ENCODE measurements at regions not wholly inside any gene's neighbourhood (a gene's known extent, or its start where the extent isn't known, plus 50 kb on each side); places are given as distances from the start of the nearest gene placed in this dataset.

DNA sequence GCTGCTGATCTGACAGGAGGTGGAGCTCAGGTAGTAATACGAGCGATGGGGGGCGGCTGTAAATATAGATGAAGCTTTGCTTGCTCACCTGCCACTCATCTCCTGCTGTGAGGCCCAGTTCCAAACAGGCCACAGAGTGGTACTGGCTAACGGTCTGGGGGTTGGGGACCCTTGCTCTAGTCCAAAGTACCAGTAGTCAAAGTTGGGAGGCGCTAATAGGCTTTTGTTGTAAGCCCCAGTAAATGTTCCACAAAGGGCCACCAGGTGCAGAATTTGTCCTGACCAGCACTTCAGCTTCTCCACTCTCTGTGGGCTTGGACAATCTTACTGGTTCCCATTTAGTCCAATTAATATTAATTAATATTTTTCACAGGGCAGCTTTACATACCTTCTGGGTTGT, 206.6 kb downstream of the ACTR3B start:
- intact Hi-C loops (cut with DNase I; ENCODE audit: low total_unique reads) (no loop called here), in situ Hi-C loops (cut with MboI; ENCODE audit: low sequenced_read_pairs in 4 of 4) (no loop called here)
- Histone ChIP-seq H3K4me3 (no peak overlapping the region), H3K9me3 (no peaks in the 10 kb centered on the region), H3K27ac (no peak overlapping the region), H3K36me3 (no peaks in the 10 kb centered on the region), H3K4me1 (no peaks in the 10 kb centered on the region), H3K27me3 (no peaks in the 10 kb centered on the region)
- ATAC-seq = no peak
- TF ChIP-seq, protein P1, sequence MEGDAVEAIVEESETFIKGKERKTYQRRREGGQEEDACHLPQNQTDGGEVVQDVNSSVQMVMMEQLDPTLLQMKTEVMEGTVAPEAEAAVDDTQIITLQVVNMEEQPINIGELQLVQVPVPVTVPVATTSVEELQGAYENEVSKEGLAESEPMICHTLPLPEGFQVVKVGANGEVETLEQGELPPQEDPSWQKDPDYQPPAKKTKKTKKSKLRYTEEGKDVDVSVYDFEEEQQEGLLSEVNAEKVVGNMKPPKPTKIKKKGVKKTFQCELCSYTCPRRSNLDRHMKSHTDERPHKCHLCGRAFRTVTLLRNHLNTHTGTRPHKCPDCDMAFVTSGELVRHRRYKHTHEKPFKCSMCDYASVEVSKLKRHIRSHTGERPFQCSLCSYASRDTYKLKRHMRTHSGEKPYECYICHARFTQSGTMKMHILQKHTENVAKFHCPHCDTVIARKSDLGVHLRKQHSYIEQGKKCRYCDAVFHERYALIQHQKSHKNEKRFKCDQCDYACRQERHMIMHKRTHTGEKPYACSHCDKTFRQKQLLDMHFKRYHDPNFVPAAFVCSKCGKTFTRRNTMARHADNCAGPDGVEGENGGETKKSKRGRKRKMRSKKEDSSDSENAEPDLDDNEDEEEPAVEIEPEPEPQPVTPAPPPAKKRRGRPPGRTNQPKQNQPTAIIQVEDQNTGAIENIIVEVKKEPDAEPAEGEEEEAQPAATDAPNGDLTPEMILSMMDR (IDR thresholded peaks at IDR 0.05 in 4 of 5, conservative IDR thresholded peaks at IDR 0.05 in 1 of 5) = no peak
- TF ChIP-seq POLR2A (IDR thresholded peaks at IDR 0.05) = no peak
- DNase-seq = no peak

DNA sequence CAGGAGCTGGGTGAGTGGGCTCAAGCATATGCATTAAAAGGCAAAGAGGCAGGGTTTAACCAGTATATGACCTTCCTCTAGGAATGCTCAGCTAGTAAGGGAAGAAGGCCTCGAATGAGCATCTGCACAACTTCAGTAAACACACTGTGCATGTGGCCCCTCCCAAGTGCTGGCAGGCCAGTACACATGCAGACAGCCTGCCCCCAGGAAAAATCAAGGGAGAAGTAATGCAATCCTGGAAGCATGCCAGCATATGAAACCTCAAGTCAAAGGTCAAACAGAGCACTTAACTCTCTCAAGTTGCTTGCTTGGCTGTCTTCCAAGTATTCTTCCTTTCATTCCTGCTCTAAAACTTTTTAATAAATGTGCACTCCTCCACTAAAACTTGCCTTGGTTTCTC, 208.4 kb downstream of the ACTR3B start:
- in situ Hi-C loops (cut with MboI; ENCODE audit: low sequenced_read_pairs in 4 of 4) (no loop called here), intact Hi-C loops (cut with DNase I; ENCODE audit: low total_unique reads) (no loop called here)
- TF ChIP-seq POLR2A (IDR thresholded peaks at IDR 0.05) = no peak
- TF ChIP-seq, protein P1 (IDR thresholded peaks at IDR 0.05 in 4 of 5, conservative IDR thresholded peaks at IDR 0.05 in 1 of 5) = no peak
- Histone ChIP-seq H3K27ac (no peak overlapping the region), H3K9me3 (no peaks in the 10 kb centered on the region), H3K36me3 (no peaks in the 10 kb centered on the region), H3K27me3 (no peaks in the 10 kb centered on the region), H3K4me3 (no peak overlapping the region), H3K4me1 (no peaks in the 10 kb centered on the region)
- ATAC-seq (no peak), DNase-seq (no peak)

DNA sequence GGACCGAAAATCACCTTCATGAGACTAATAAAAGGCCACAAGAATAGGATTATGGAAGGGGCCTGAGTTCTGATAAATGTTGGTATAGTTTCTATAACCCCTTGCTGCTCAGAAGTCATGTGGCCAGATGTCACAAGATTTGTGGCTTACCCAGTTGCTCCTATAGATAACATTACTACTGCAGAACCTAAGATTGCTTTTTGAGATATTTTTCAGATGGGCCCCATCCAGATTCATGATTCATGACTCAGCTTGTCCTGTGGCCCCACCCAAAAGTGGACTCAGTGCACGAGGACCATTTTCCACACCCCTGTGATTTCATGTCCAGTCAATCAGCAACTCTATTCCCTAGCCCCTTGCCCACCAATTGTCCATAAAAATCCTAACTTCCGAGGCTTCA, 209.0 kb downstream of the ACTR3B start:
- intact Hi-C loops (cut with DNase I; ENCODE audit: low total_unique reads) = no loop called here
- Histone ChIP-seq H3K4me1 (no peaks in the 10 kb centered on the region), H3K4me3 (no peak overlapping the region), H3K36me3 (no peaks in the 10 kb centered on the region), H3K9me3 (no peaks in the 10 kb centered on the region), H3K27me3 (no peaks in the 10 kb centered on the region), H3K27ac (no peak overlapping the region)
- no peak for DNase-seq
- in situ Hi-C loops (cut with MboI; ENCODE audit: low sequenced_read_pairs in 4 of 4) = no loop called here
- ATAC-seq = no peak
- TF ChIP-seq, protein P1 (IDR thresholded peaks at IDR 0.05 in 4 of 5, conservative IDR thresholded peaks at IDR 0.05 in 1 of 5) = no peak
- no peak for TF ChIP-seq POLR2A (IDR thresholded peaks at IDR 0.05)

DNA sequence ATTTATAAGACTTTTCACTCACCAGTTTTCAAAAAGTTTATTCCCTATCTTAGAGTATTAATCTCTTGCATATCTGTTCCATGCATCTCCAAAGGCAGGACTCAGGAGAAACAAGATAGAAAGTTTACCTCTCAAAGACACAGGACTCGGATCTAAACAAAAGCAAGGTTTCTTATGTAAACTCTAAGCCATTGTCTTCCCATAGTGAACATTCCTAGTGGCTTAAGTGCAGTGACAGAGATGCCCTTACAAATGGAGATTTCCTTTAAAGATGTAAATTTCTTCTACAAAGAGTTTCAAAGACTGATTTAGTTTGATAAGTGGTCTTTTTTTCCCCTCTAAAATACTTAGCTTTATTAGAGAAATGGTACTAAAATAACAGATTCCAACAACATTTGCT, 209.8 kb downstream of the ACTR3B start:
- intact Hi-C loops (cut with DNase I; ENCODE audit: low total_unique reads) (no loop called here), in situ Hi-C loops (cut with MboI; ENCODE audit: low sequenced_read_pairs in 4 of 4) (no loop called here)
- H3K4me1 ChIP-seq = no peaks in the 10 kb centered on the region
- no peak for ATAC-seq
- no peak overlapping the region for H3K4me3 ChIP-seq
- no peak overlapping the region for H3K27ac ChIP-seq
- H3K9me3 ChIP-seq = no peaks in the 10 kb centered on the region
- no peaks in the 10 kb centered on the region for H3K36me3 ChIP-seq
- TF ChIP-seq, protein P1 (IDR thresholded peaks at IDR 0.05 in 4 of 5, conservative IDR thresholded peaks at IDR 0.05 in 1 of 5) = no peak
- no peak for TF ChIP-seq POLR2A (IDR thresholded peaks at IDR 0.05)
- DNase-seq = no peak
- no peaks in the 10 kb centered on the region for H3K27me3 ChIP-seq

DNA sequence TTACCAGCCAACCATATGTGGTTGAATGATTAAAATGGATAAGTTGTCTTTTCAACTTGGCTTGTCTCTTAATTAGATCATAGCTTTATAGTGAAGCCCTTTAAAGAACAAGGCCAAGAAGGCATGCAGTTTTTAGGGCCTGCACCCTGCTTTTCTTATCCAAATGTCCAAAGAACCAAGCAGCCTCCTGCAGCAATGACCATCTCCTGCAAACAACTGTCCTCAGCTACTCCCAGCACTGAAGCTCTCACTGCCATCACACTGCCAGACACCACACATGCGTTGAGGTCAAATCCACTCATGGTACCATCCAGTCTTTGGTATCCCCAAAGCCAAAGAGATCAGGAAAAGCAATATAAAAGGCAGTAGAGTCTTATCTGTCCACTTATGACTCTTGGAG, 210.3 kb downstream of the ACTR3B start:
- Histone ChIP-seq H3K27me3 (no peaks in the 10 kb centered on the region), H3K4me1 (no peaks in the 10 kb centered on the region), H3K36me3 (no peaks in the 10 kb centered on the region), H3K27ac (no peak overlapping the region), H3K9me3 (no peaks in the 10 kb centered on the region), H3K4me3 (no peak overlapping the region)
- DNase-seq = no peak
- no peak for TF ChIP-seq POLR2A (IDR thresholded peaks at IDR 0.05)
- TF ChIP-seq, protein P1 (IDR thresholded peaks at IDR 0.05 in 4 of 5, conservative IDR thresholded peaks at IDR 0.05 in 1 of 5) = no peak
- in situ Hi-C loops (cut with MboI; ENCODE audit: low sequenced_read_pairs in 4 of 4) (no loop called here), intact Hi-C loops (cut with DNase I; ENCODE audit: low total_unique reads) (no loop called here)
- no peak for ATAC-seq

All from gastrocnemius medialis (tissue), 4 donors.